Liver (tissue), 8 donors: ENCODE measurements at regions not wholly inside any gene's neighbourhood (a gene's known extent, or its start where the extent isn't known, plus 50 kb on each side); places are given as distances from the start of the nearest gene placed in this dataset.

Experiments
- DNase-seq: peaks from one replicate; pipeline ENCODE4 v3.0.0-alpha.2; 2017; ENCODE audit warnings: low spot score
- H3K27ac ChIP-seq, 2 donors: one replicate each; pipeline ENCODE4 v1.7.0; 2013; ENCODE audit warnings: inconsistent platforms in 2 of 2, low read length in 2 of 2, control low read depth in 1 of 2, low read depth in 1 of 2, mild to moderate bottlenecking in 1 of 2
- H3K27me3 ChIP-seq, 4 donors: one replicate each; pipeline versions ENCODE4 v1.6.1 to v1.7.0; 2013; ENCODE audit warnings: low read length in 3 of 4, inconsistent platforms in 1 of 4, mild to moderate bottlenecking in 1 of 4, moderate library complexity in 1 of 4; ENCODE audit not compliant: control insufficient read depth in 4 of 4, insufficient read depth in 4 of 4
- H3K36me3 ChIP-seq, 4 donors: one replicate each; pipeline versions ENCODE4 v1.6.1 to v1.7.0; 2013; ENCODE audit warnings: low read length in 3 of 4, mild to moderate bottlenecking in 3 of 4, low read depth in 1 of 4, moderate library complexity in 1 of 4; ENCODE audit not compliant: control insufficient read depth in 4 of 4, insufficient read depth in 3 of 4
- H3K4me1 ChIP-seq, 4 donors: one replicate each; pipeline versions ENCODE4 v1.6.1 to v1.7.0; 2013; ENCODE audit warnings: low read length in 3 of 4, mild to moderate bottlenecking in 3 of 4, moderate library complexity in 1 of 4; ENCODE audit not compliant: control insufficient read depth in 4 of 4, insufficient read depth in 4 of 4
- H3K4me3 ChIP-seq, 3 donors: one replicate each; pipeline versions ENCODE4 v1.6.1 to v1.7.0; 2013; ENCODE audit warnings: low read length in 3 of 3, control low read depth in 1 of 3, low read depth in 1 of 3, mild to moderate bottlenecking in 1 of 3
- H3K9ac ChIP-seq, 2 donors: one replicate each; pipeline ENCODE4 v1.7.0; 2013; ENCODE audit warnings: low read length in 2 of 2, mild to moderate bottlenecking in 2 of 2, moderate library complexity in 2 of 2, control low read depth in 1 of 2, low read depth in 1 of 2
- H3K9me3 ChIP-seq, 4 donors: one replicate each; pipeline versions ENCODE4 v1.6.1 to v1.7.0; 2013; ENCODE audit warnings: low read length in 3 of 4; ENCODE audit not compliant: control insufficient read depth in 4 of 4
- CTCF ChIP-seq: fragments of 150-350 bp; IDR thresholded peaks from 2 replicates; pipeline ENCODE4 v1.5.1; 2017; ENCODE audit warnings: improper control_type of control experiment, low read depth, low read length; ENCODE audit not compliant: missing input control
- EGR1 ChIP-seq, 2 donors: IDR thresholded peaks; 2 replicates each; pipeline ENCODE4 v1.6.1; 2016 to 2018; ENCODE audit warnings: antibody characterized with exemption in 2 of 2, low read depth in 2 of 2
- FOXA1 ChIP-seq: IDR thresholded peaks from 2 replicates; pipeline ENCODE4 v1.6.1; 2016; ENCODE audit warnings: antibody characterized with exemption
- FOXA2 ChIP-seq: IDR thresholded peaks from 2 replicates; pipeline ENCODE4 v1.6.1; 2016; ENCODE audit warnings: antibody characterized with exemption
- GABPA ChIP-seq, 2 donors: IDR thresholded peaks in 1 of 2; conservative IDR thresholded peaks in 1 of 2; 2 replicates each; pipeline ENCODE4 v1.6.1; 2016; ENCODE audit warnings: antibody characterized with exemption in 2 of 2, mild to moderate bottlenecking in 1 of 2, moderate library complexity in 1 of 2
- HNF4A ChIP-seq, 2 donors: conservative IDR thresholded peaks; 2 replicates each; pipeline ENCODE4 v1.6.1; 2016; ENCODE audit warnings: antibody characterized with exemption in 2 of 2, mild to moderate bottlenecking in 2 of 2
- HNF4G ChIP-seq: IDR thresholded peaks from 2 replicates; pipeline ENCODE4 v1.6.1; 2016; ENCODE audit warnings: antibody characterized with exemption
- JUND ChIP-seq, 2 donors: IDR thresholded peaks; 2 replicates each; pipeline ENCODE4 v1.6.1; 2016; ENCODE audit warnings: antibody characterized with exemption in 2 of 2
- MAX ChIP-seq: IDR thresholded peaks from 2 replicates; pipeline ENCODE4 v1.6.1; 2016; ENCODE audit warnings: antibody characterized with exemption
- NR2F2 ChIP-seq: IDR thresholded peaks from 2 replicates; pipeline ENCODE4 v1.6.1; 2016; ENCODE audit warnings: antibody characterized with exemption
- RAD21 ChIP-seq, 2 donors: IDR thresholded peaks; 2 replicates each; pipeline ENCODE4 v1.6.1; 2016; ENCODE audit warnings: antibody characterized with exemption in 2 of 2, mild to moderate bottlenecking in 2 of 2
- RXRA ChIP-seq, 2 donors: IDR thresholded peaks; 2 replicates each; pipeline ENCODE4 v1.6.1; 2017 to 2018; ENCODE audit warnings: antibody characterized with exemption in 2 of 2, mild to moderate bottlenecking in 1 of 2
- SP1 ChIP-seq: IDR thresholded peaks from 2 replicates; pipeline ENCODE4 v1.6.1; 2018; ENCODE audit warnings: antibody characterized with exemption, mild to moderate bottlenecking
- TAF1 ChIP-seq: conservative IDR thresholded peaks from 2 replicates; pipeline ENCODE4 v1.6.1; 2016; ENCODE audit warnings: antibody characterized with exemption, mild to moderate bottlenecking
- ZBTB33 ChIP-seq: IDR thresholded peaks from 2 replicates; pipeline ENCODE4 v1.6.1; 2016; ENCODE audit warnings: antibody characterized with exemption
- WGBS: extraction: QIAGEN DNeasy Blood & Tissue Kit; methylation state at CpG from one replicate; pipeline ENCODE4 v1.1.7; 2013; 5-methylcytosine and 5-hydroxymethylcytosine counted together
- TF ChIP-seq, protein P1 (sequence below): IDR thresholded peaks from 2 replicates; pipeline ENCODE4 v1.6.1; 2016; ENCODE audit warnings: antibody characterized with exemption, mild to moderate bottlenecking
- TF ChIP-seq, protein P2 (sequence below): IDR thresholded peaks from 2 replicates; pipeline ENCODE4 v1.6.1; 2016; ENCODE audit warnings: antibody characterized with exemption
- donor health status: healthy.
- donor health status: healthy.
- donor health status: healthy.
- donor health status: healthy.
- donor health status: healthy.

DNA sequence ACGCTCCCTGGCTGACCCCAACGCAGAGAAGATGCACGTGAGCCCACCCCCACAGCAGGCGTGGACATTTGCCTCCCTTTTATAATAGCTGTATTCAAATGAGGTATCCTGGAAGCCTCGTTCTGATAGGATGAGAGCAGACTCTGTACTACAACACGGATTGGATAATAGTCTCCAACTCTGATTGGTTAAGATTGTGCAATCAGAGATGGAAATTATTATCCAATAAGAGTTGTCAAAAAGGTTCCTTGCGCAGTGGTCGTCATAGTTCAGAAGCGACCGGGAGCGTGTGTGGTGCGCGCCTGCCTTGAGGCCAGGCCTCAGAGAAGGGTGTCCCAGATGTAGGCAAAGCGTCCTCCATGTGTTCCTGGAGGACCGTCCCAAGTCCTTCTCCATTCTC lies 104.6 kb downstream of the USP22 start:
- 93% methylated on average over 15 of the region's 15 CpGs for WGBS
- no peak for DNase-seq
- no peak overlapping the region for H3K4me3 ChIP-seq
- H3K4me1 ChIP-seq: no peaks in the 10 kb centered on the region
- no peaks in the 10 kb centered on the region for H3K9me3 ChIP-seq
- H3K27me3 ChIP-seq: no peaks in the 10 kb centered on the region
- H3K9ac ChIP-seq: no peak overlapping the region
- TF ChIP-seq HNF4A (conservative IDR thresholded peaks at IDR 0.05) (no peak), GABPA (IDR thresholded peaks at IDR 0.05 in 1 of 2, conservative IDR thresholded peaks at IDR 0.05 in 1 of 2) (no peak), NR2F2 (no peak), RAD21 (IDR thresholded peaks at IDR 0.05) (no peak), ZBTB33 (no peak), SP1 (no peak), JUND (IDR thresholded peaks at IDR 0.05) (no peak), MAX (no peak), RXRA (IDR thresholded peaks at IDR 0.05) (no peak), HNF4G (no peak), CTCF (no peak), FOXA1 (no peak), TAF1 (no peak), FOXA2 (no peak), EGR1 (IDR thresholded peaks at IDR 0.05; ENCODE audit: low read depth in 2 of 2) (no peak)
- TF ChIP-seq, protein P1, sequence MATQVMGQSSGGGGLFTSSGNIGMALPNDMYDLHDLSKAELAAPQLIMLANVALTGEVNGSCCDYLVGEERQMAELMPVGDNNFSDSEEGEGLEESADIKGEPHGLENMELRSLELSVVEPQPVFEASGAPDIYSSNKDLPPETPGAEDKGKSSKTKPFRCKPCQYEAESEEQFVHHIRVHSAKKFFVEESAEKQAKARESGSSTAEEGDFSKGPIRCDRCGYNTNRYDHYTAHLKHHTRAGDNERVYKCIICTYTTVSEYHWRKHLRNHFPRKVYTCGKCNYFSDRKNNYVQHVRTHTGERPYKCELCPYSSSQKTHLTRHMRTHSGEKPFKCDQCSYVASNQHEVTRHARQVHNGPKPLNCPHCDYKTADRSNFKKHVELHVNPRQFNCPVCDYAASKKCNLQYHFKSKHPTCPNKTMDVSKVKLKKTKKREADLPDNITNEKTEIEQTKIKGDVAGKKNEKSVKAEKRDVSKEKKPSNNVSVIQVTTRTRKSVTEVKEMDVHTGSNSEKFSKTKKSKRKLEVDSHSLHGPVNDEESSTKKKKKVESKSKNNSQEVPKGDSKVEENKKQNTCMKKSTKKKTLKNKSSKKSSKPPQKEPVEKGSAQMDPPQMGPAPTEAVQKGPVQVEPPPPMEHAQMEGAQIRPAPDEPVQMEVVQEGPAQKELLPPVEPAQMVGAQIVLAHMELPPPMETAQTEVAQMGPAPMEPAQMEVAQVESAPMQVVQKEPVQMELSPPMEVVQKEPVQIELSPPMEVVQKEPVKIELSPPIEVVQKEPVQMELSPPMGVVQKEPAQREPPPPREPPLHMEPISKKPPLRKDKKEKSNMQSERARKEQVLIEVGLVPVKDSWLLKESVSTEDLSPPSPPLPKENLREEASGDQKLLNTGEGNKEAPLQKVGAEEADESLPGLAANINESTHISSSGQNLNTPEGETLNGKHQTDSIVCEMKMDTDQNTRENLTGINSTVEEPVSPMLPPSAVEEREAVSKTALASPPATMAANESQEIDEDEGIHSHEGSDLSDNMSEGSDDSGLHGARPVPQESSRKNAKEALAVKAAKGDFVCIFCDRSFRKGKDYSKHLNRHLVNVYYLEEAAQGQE: no peak
- TF ChIP-seq, protein P2, sequence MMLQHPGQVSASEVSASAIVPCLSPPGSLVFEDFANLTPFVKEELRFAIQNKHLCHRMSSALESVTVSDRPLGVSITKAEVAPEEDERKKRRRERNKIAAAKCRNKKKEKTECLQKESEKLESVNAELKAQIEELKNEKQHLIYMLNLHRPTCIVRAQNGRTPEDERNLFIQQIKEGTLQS: no peak
- H3K36me3 ChIP-seq: no peaks in the 10 kb centered on the region
- H3K27ac ChIP-seq: no peak overlapping the region
